AG04450 (cell line): ENCODE measurements at regions not wholly inside any gene's neighbourhood (a gene's known extent, or its start where the extent isn't known, plus 50 kb on each side); places are given as distances from the start of the nearest gene placed in this dataset.

Experiments
- CTCF ChIA-PET: fragments of 300-600, 350-600 bp; formaldehyde crosslinking; extraction: SDS; loops from one replicate; lab custom pipeline; 2022; ENCODE audit warnings: antibody characterized with exemption, inconsistent platforms; lab: Charles Lee
- POLR2A ChIA-PET: fragments of 350-600 bp; formaldehyde crosslinking; extraction: SDS; loops from one replicate; lab custom pipeline; 2021; ENCODE audit warnings: antibody characterized with exemption, inconsistent platforms; lab: Yijun Ruan, JAX
- DNase-seq: peaks from one replicate; pipeline ENCODE4 v3.0.0-alpha.2; 2011; ENCODE audit warnings: low read depth, low spot score
- H3K27ac ChIP-seq: one replicate; pipeline ENCODE4 v1.5.1; 2012; ENCODE audit warnings: low read depth, low read length, control low read depth
- H3K27me3 ChIP-seq: one replicate; pipeline ENCODE4 v1.6.0; 2012; ENCODE audit warnings: low read length; ENCODE audit not compliant: control insufficient read depth, insufficient read depth
- H3K4me3 ChIP-seq: 2 replicates; pipeline ENCODE4 v1.5.1; 2011; ENCODE audit warnings: mild to moderate bottlenecking, low read depth, low read length, control low read depth
- H3K9me3 ChIP-seq: 2 replicates; pipeline ENCODE4 v1.5.1; 2012; ENCODE audit warnings: low read length; ENCODE audit not compliant: control insufficient read depth, insufficient read depth
- CTCF ChIP-seq: IDR thresholded peaks from 2 replicates; pipeline ENCODE4 v1.5.1; 2011; ENCODE audit warnings: low read depth, low read length, control low read depth, inconsistent platforms

- no peak for TF ChIP-seq CTCF
- CTCF ChIA-PET = no interaction called here
- H3K4me3 ChIP-seq = no peak overlapping the region
Measured at GRCh38 chr3:41053220-41053619, 146.1 kb upstream of the CTNNB1 start.

GRCh38 chr3:41060106-41060505 is 139.2 kb upstream of the CTNNB1 start:
- ChIA-PET POLR2A (no interaction called here), CTCF (no interaction called here)
- no peak for DNase-seq
- no peak overlapping the region for H3K4me3 ChIP-seq
- no peaks in the 10 kb centered on the region for H3K9me3 ChIP-seq
- no peak overlapping the region for H3K27ac ChIP-seq
- no peaks in the 10 kb centered on the region for H3K27me3 ChIP-seq
- no peak for TF ChIP-seq CTCF

More at GRCh38 chr3:41053220-41053619, 146.1 kb upstream of the CTNNB1 start:
- POLR2A ChIA-PET = no interaction called here
- DNase-seq = no peak
- Histone ChIP-seq H3K9me3 (no peaks in the 10 kb centered on the region), H3K27ac (no peak overlapping the region), H3K27me3 (no peaks in the 10 kb centered on the region)

GRCh38 chr3:41064070-41064469 is 135.2 kb upstream of the CTNNB1 start:
- no peaks in the 10 kb centered on the region for H3K9me3 ChIP-seq
- no peak for DNase-seq
- no peak overlapping the region for H3K27ac ChIP-seq
- ChIA-PET POLR2A (no interaction called here), CTCF (no interaction called here)
- H3K4me3 ChIP-seq = no peak overlapping the region
- no peaks in the 10 kb centered on the region for H3K27me3 ChIP-seq
- no peak for TF ChIP-seq CTCF

GRCh38 chr3:41064526-41064925 is 134.8 kb upstream of the CTNNB1 start:
- ChIA-PET POLR2A (no interaction called here), CTCF (no interaction called here)
- no peaks in the 10 kb centered on the region for H3K27me3 ChIP-seq
- H3K27ac ChIP-seq = no peak overlapping the region
- H3K9me3 ChIP-seq = no peaks in the 10 kb centered on the region
- no peak for TF ChIP-seq CTCF
- no peak for DNase-seq
- H3K4me3 ChIP-seq = no peak overlapping the region

- ChIA-PET CTCF (no interaction called here), POLR2A (interaction anchor here (0.6 kb wide), 1 partner anchor 766 kb away, joined by 3 read pairs; no protein-coding TSS in a partner anchor)
- no peak for TF ChIP-seq CTCF
- no peak overlapping the region for H3K4me3 ChIP-seq
- H3K9me3 ChIP-seq = no peaks in the 10 kb centered on the region
- H3K27me3 ChIP-seq = no peaks in the 10 kb centered on the region
- no peak overlapping the region for H3K27ac ChIP-seq
- DNase-seq = no peak
Measured at GRCh38 chr3:41065340-41065739, 134.0 kb upstream of the CTNNB1 start.
